Prostate gland (tissue), 2 donors: ENCODE measurements at regions not wholly inside any gene's neighbourhood (a gene's known extent, or its start where the extent isn't known, plus 50 kb on each side); places are given as distances from the start of the nearest gene placed in this dataset.
"Not testable (repeated sequence)": the region's sequence is repeated elsewhere in the genome, so short reads cannot be mapped to it uniquely, and the experiment has no call there.

Experiments used
- DNase-seq: peaks from one replicate; pipeline ENCODE4 v3.0.0-alpha.2; 2019; ENCODE audit warnings: low spot score
- H3K27ac ChIP-seq, 2 donors: fragments of 200-600 bp; sonication (generic); 2 replicates each; pipeline ENCODE4 v1.5.1; 2017 to 2019
- H3K27me3 ChIP-seq: fragments of 200-600 bp; sonication (generic); replicated peaks from 2 replicates; pipeline ENCODE4 v1.5.1; 2019; ENCODE audit not compliant: insufficient read depth
- H3K36me3 ChIP-seq, 2 donors: fragments of 200-600 bp; sonication (generic); 1 replicate in 1 of 2; 2 replicates in 1 of 2; pipeline versions ENCODE4 v1.5.1 to v1.8.1; 2017 to 2019
- H3K4me1 ChIP-seq: fragments of 200-600 bp; sonication (generic); replicated peaks from 2 replicates; pipeline ENCODE4 v1.5.1; 2019
- H3K4me3 ChIP-seq, 2 donors: fragments of 200-600 bp; sonication (generic); 2 replicates each; pipeline ENCODE4 v1.5.1; 2017 to 2019
- H3K9me3 ChIP-seq: fragments of 200-600 bp; sonication (generic); 2 replicates; pipeline ENCODE4 v1.5.1; 2017
- CTCF ChIP-seq, 4 experiments: fragments of 200-600 bp in 2 of 4; fragments of 450-650 bp in 2 of 4; sonication (generic) in 2 of 4; IDR thresholded peaks; 1 replicate in 3 of 4; 2 replicates in 1 of 4; pipeline ENCODE4 v1.5.1; 2016 to 2019; ENCODE audit warnings: antibody characterized with exemption in 4 of 4, mild to moderate bottlenecking in 2 of 4, moderate library complexity in 2 of 4
- POLR2A ChIP-seq: fragments of 450-650 bp; IDR thresholded peaks from one replicate; pipeline ENCODE4 v1.6.1; 2016; ENCODE audit warnings: antibody characterized with exemption, mild to moderate bottlenecking
- POLR2AphosphoS5 ChIP-seq: sonication (generic); formaldehyde crosslinking; IDR thresholded peaks from one replicate; pipeline ENCODE4 v1.6.1; 2017; ENCODE audit warnings: antibody characterized with exemption
- whole genome bisulfite sequencing: methylation state at CpG from one replicate; pipeline ENCODE4 v1.1.5; 2018; 5-methylcytosine and 5-hydroxymethylcytosine counted together
- intact Hi-C: fragments of 100-400 bp; cut with DNase I; formaldehyde crosslinking; loops from one replicate; pipeline ENCODE4 v1.14.2; 2022

DNA sequence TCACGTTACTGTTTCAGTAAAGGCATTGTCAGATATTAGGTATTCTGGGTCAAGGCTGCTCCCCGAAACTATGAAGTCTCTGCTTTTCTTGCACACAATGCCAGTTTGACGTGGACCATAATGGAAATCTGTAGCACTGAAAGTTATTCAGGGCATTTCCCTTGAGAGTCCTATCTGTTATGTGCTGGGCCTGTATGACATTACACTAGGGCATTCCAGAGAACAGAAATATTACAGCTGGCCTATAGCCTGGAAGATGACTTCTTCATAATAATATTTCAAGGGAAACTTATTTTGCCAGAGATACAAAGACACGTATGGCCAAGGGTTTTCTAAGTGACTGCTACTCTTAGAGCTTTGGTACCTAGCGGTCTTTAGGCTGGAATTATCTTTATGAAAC lies 613.6 kb upstream of the CBLB start:
- Histone ChIP-seq H3K27me3 (no peaks in the 10 kb centered on the region), H3K36me3 (no peaks in the 10 kb centered on the region), H3K4me1 (no peaks in the 10 kb centered on the region), H3K27ac (no peak overlapping the region), H3K4me3 (no peak overlapping the region), H3K9me3 (no peaks in the 10 kb centered on the region)
- TF ChIP-seq POLR2AphosphoS5: no peak
- no peak for TF ChIP-seq CTCF (IDR thresholded peaks at IDR 0.05)
- no peak for TF ChIP-seq POLR2A
- WGBS: 73% methylated on average over 5 of the region's 5 CpGs
- intact Hi-C loops: no loop called here
- DNase-seq: no peak

DNA sequence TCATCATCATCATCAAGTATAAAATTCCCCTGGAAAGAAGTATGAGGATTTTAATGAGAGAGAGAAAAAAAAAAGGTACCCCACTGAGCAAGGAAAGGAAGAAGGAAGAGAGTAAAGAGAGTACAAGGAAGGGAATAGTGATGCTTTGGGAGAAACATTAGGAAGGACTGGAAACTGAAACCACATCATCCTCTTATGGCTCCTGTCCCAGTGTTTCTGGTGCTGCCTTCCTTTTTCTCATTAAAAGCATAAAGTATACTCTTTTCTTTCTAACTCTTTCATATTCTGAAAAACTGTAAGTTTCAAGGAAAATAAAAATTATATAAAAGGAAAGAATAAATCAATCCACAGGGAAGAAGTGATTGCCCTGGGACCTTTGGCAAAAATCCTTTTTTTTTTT lies 616.4 kb upstream of the CBLB start:
- no peak for TF ChIP-seq POLR2A
- no peak for TF ChIP-seq POLR2AphosphoS5
- TF ChIP-seq CTCF (IDR thresholded peaks at IDR 0.05): no peak
- H3K27me3 ChIP-seq: no peaks in the 10 kb centered on the region
- DNase-seq: no peak
- no peak overlapping the region for H3K4me3 ChIP-seq
- H3K9me3 ChIP-seq: no peaks in the 10 kb centered on the region
- H3K27ac ChIP-seq: no peak overlapping the region
- intact Hi-C loops: no loop called here
- no peaks in the 10 kb centered on the region for H3K4me1 ChIP-seq
- no peaks in the 10 kb centered on the region for H3K36me3 ChIP-seq

GRCh38 chr3:106485802-106486201 lies 617.0 kb upstream of the CBLB start:
- no peaks in the 10 kb centered on the region for H3K27me3 ChIP-seq
- H3K36me3 ChIP-seq: no peaks in the 10 kb centered on the region
- no peaks in the 10 kb centered on the region for H3K9me3 ChIP-seq
- no peak for TF ChIP-seq POLR2AphosphoS5
- TF ChIP-seq CTCF (IDR thresholded peaks at IDR 0.05): no peak
- no peak for TF ChIP-seq POLR2A
- intact Hi-C loops: no loop called here
- no peak overlapping the region for H3K27ac ChIP-seq
- 66% methylated on average over 3 of the region's 3 CpGs for WGBS
- DNase-seq: no peak
- H3K4me1 ChIP-seq: no peaks in the 10 kb centered on the region
- no peak overlapping the region for H3K4me3 ChIP-seq

DNA sequence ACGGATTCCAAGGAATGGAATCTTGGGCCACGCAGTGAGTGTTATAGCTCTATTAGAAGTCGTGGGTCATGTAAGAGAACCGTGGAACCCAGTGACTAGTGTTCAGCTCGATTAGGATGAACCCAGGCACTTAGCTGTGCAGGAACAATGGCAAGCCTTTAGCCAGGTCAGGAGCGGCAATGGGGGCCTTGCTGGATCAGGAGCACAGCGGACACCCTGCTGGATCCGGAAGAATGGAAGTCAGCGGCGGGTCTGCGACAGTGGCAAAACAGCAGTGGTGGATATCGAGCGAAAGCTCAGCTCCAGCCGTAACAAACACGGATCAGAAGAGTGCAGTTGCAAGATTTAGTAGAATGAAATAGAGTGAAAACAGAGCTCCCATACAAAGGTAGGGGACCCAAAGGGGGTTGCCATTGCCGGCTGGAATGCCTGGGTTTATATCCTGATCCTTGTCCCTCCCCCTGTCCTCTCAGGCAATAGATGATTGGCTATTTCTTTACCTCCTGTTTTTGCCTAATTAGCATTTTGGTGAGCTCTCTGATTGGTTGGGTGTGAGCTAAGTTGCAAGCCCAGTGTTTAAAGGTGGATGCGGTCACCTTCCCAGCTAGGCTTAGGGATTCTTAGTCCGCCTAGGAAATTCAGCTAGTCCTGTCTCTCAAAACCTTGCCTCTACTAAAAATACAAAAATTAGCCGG lies 618.3 kb upstream of the CBLB start:
- H3K4me3 ChIP-seq, DNase-seq, H3K27ac ChIP-seq, H3K9me3 ChIP-seq, H3K27me3 ChIP-seq, H3K4me1 ChIP-seq, intact Hi-C loops, H3K36me3 ChIP-seq: not testable (repeated sequence)
- 98% methylated on average over 18 of the region's 19 CpGs for WGBS

DNA sequence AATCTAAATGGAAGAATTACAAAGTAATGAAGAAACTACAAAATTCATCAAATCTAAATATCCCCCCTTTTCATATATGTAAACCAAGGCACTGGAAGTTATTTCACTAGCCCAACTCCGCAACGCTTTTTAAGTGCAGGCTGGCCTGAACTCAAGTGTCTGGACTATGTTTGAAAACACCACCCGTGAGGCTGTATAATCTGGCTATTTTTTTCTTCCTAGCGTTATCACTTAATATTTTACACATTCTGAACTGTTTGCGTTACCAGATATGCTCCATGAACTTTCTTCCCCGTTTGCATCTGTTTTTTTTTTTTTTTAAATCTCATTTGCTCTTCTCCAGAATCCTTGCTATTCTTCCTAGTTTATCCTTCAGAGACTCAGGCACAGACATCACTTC lies 619.5 kb upstream of the CBLB start:
- H3K27ac ChIP-seq: no peak overlapping the region
- H3K9me3 ChIP-seq: no peaks in the 10 kb centered on the region
- H3K4me3 ChIP-seq: no peak overlapping the region
- H3K36me3 ChIP-seq: no peaks in the 10 kb centered on the region
- no peaks in the 10 kb centered on the region for H3K4me1 ChIP-seq
- WGBS: 75% methylated on average over 6 of the region's 6 CpGs
- DNase-seq: no peak
- TF ChIP-seq POLR2AphosphoS5 (no peak), CTCF (IDR thresholded peaks at IDR 0.05) (no peak), POLR2A (no peak)
- intact Hi-C loops: no loop called here
- H3K27me3 ChIP-seq: no peaks in the 10 kb centered on the region
